AG04450 (cell line): ENCODE measurements at regions not wholly inside any gene's neighbourhood (a gene's known extent, or its start where the extent isn't known, plus 50 kb on each side); places are given as distances from the start of the nearest gene placed in this dataset.

Source experiments
- CTCF ChIA-PET: fragments of 300-600, 350-600 bp; formaldehyde crosslinking; extraction: SDS; loops from one replicate; lab custom pipeline; 2022; ENCODE audit warnings: antibody characterized with exemption, inconsistent platforms; lab: Charles Lee
- POLR2A ChIA-PET: fragments of 350-600 bp; formaldehyde crosslinking; extraction: SDS; loops from one replicate; lab custom pipeline; 2021; ENCODE audit warnings: antibody characterized with exemption, inconsistent platforms; lab: Yijun Ruan, JAX
- DNase-seq: peaks from one replicate; pipeline ENCODE4 v3.0.0-alpha.2; 2011; ENCODE audit warnings: low read depth, low spot score
- H3K27ac ChIP-seq: one replicate; pipeline ENCODE4 v1.5.1; 2012; ENCODE audit warnings: low read depth, low read length, control low read depth
- H3K27me3 ChIP-seq: one replicate; pipeline ENCODE4 v1.6.0; 2012; ENCODE audit warnings: low read length; ENCODE audit not compliant: control insufficient read depth, insufficient read depth
- H3K4me3 ChIP-seq: 2 replicates; pipeline ENCODE4 v1.5.1; 2011; ENCODE audit warnings: mild to moderate bottlenecking, low read depth, low read length, control low read depth
- H3K9me3 ChIP-seq: 2 replicates; pipeline ENCODE4 v1.5.1; 2012; ENCODE audit warnings: low read length; ENCODE audit not compliant: control insufficient read depth, insufficient read depth
- TF ChIP-seq, protein P1 (sequence below): IDR thresholded peaks from 2 replicates; pipeline ENCODE4 v1.5.1; 2011; ENCODE audit warnings: low read depth, low read length, control low read depth, inconsistent platforms

- DNase-seq: no peak
- H3K4me3 ChIP-seq: no peak overlapping the region
- H3K9me3 ChIP-seq: peaks cover 30% of the 10 kb centered on the region
- no peaks in the 10 kb centered on the region for H3K27me3 ChIP-seq
- no peak overlapping the region for H3K27ac ChIP-seq
- TF ChIP-seq, protein P1, sequence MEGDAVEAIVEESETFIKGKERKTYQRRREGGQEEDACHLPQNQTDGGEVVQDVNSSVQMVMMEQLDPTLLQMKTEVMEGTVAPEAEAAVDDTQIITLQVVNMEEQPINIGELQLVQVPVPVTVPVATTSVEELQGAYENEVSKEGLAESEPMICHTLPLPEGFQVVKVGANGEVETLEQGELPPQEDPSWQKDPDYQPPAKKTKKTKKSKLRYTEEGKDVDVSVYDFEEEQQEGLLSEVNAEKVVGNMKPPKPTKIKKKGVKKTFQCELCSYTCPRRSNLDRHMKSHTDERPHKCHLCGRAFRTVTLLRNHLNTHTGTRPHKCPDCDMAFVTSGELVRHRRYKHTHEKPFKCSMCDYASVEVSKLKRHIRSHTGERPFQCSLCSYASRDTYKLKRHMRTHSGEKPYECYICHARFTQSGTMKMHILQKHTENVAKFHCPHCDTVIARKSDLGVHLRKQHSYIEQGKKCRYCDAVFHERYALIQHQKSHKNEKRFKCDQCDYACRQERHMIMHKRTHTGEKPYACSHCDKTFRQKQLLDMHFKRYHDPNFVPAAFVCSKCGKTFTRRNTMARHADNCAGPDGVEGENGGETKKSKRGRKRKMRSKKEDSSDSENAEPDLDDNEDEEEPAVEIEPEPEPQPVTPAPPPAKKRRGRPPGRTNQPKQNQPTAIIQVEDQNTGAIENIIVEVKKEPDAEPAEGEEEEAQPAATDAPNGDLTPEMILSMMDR: no peak
- ChIA-PET POLR2A (no interaction called here), CTCF (no interaction called here)
Observed at GRCh38 chr19:28322945-28323344, 890.0 kb downstream of the UQCRFS1 start.

DNA sequence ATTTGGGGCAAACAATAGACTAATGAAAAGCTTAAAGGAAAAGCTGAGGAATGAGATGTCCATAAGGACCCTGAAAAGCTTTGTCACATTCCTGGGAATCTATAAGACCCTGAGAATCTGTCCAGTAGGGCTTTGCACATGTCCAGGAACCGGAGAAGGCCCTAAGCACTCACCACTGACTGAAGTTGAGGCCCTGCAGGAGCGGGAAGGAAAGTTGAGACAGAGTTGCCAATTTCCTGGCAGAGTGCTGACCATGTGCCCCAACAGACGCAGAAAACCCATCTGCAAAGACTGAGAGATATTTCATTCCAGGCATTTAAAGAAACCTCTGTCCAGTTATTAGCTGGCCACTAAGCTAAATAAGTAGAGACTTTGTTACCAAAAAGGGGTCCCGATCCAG, 890.5 kb downstream of the UQCRFS1 start:
- no peak overlapping the region for H3K4me3 ChIP-seq
- H3K27ac ChIP-seq: no peak overlapping the region
- no peaks in the 10 kb centered on the region for H3K27me3 ChIP-seq
- DNase-seq: no peak
- ChIA-PET POLR2A (no interaction called here), CTCF (no interaction called here)
- TF ChIP-seq, protein P1: no peak
- H3K9me3 ChIP-seq: peaks cover 26% of the 10 kb centered on the region; the same call in 1 of the 2 replicates

- Histone ChIP-seq H3K9me3 (peaks cover 39% of the 10 kb centered on the region), H3K4me3 (no peak overlapping the region), H3K27me3 (no peaks in the 10 kb centered on the region), H3K27ac (no peak overlapping the region)
- ChIA-PET CTCF (no interaction called here), POLR2A (no interaction called here)
- no peak for DNase-seq
- TF ChIP-seq, protein P1: no peak
Observed at GRCh38 chr19:28319918-28320317, 893.0 kb downstream of the UQCRFS1 start.

- Histone ChIP-seq H3K9me3 (peaks cover 45% of the 10 kb centered on the region), H3K27me3 (no peaks in the 10 kb centered on the region), H3K4me3 (no peak overlapping the region), H3K27ac (no peak overlapping the region)
- POLR2A ChIA-PET: no interaction called here
- CTCF ChIA-PET: no interaction called here
- TF ChIP-seq, protein P1: no peak
- DNase-seq: no peak
Observed at GRCh38 chr19:28319227-28319626, 893.7 kb downstream of the UQCRFS1 start.

DNA sequence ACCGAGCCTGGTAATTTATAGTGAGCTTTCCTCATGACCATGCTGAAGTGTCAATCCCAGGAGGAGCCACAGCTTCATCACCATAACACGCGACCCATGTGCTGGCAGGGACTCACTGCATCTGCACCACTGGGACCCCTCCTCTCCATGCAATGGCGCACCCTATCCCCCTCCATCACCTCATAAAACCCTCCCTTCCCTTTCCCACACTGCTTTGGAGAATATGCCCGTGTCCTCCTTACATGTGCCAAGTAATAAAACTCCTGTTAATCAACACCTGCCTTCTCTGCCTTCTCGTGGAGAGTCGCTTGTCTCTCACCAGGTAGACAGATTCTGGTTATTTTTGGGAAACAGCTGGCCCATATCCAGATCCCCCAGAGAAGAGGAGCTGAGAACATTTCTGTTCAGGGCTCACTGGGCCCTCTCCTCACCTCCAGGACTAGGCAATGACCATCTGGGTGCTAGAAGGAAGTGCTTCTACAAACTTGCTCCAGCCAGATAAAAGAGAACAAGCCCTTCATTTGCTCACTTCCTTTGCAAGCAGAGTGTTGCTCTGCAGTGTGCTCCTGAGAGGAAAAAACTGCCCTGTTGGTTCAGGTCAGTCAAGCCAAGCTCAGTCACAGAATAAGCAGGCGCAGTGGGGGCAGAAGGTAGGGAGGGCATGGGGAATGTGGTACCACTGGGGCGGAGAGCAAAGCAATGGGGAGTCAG, 894.3 kb downstream of the UQCRFS1 start:
- H3K9me3 ChIP-seq: peaks cover 47% of the 10 kb centered on the region
- ChIA-PET POLR2A (no interaction called here), CTCF (no interaction called here)
- H3K27ac ChIP-seq: no peak overlapping the region
- TF ChIP-seq, protein P1: no peak
- no peak overlapping the region for H3K4me3 ChIP-seq
- H3K27me3 ChIP-seq: no peaks in the 10 kb centered on the region
- DNase-seq: no peak
